H1 (cell line): ENCODE measurements at regions not wholly inside any gene's neighbourhood (a gene's known extent, or its start where the extent isn't known, plus 50 kb on each side); places are given as distances from the start of the nearest gene placed in this dataset.

Experiments used
- CTCF ChIA-PET: fragments of 300-600 bp; sonication (Branson Sonifier 250); formaldehyde crosslinking; loops from one replicate; lab custom pipeline; 2021; ENCODE audit not compliant: partially characterized antibody; lab: Charles Lee
- POLR2A ChIA-PET: fragments of 300-600 bp; sonication (Branson Sonifier 250); formaldehyde crosslinking; loops from one replicate; lab custom pipeline; 2021; ENCODE audit warnings: inconsistent platforms; ENCODE audit not compliant: partially characterized antibody; lab: Charles Lee
- DNase-seq, 2 experiments: peaks; one replicate each; pipeline versions ENCODE4 v3.0.0 to v3.0.0-alpha.2; 2010 to 2022; ENCODE audit warnings: low spot score in 2 of 2, low read depth in 1 of 2, mixed read lengths in 1 of 2
- FAIRE-seq: peaks from 2 replicates; lab custom pipeline; 2011; peaks lifted over from hg19 to GRCh38; lab: Jason Lieb, UNC
- H2AFZ ChIP-seq: 2 replicates; pipeline ENCODE4 v1.8.1; 2012; ENCODE audit warnings: low read length, inconsistent platforms
- H2AK5ac ChIP-seq: 2 replicates; pipeline ENCODE4 v1.6.1; 2013; ENCODE audit warnings: low read depth, low read length
- H2BK120ac ChIP-seq: replicated peaks from 2 replicates; pipeline ENCODE3; 2013; ENCODE audit warnings: low read depth, low read length, inconsistent platforms
- H2BK12ac ChIP-seq: 2 replicates; pipeline ENCODE4 v1.6.1; 2013; ENCODE audit warnings: low read depth, low read length
- H2BK15ac ChIP-seq: 2 replicates; pipeline ENCODE4 v1.6.1; 2013; ENCODE audit warnings: low read length
- H2BK20ac ChIP-seq: 2 replicates; pipeline ENCODE4 v1.6.1; 2013; ENCODE audit warnings: low read length
- H2BK5ac ChIP-seq: 2 replicates; pipeline ENCODE4 v1.6.1; 2013; ENCODE audit warnings: low read depth, low read length
- H3K14ac ChIP-seq: 2 replicates; pipeline ENCODE4 v1.6.1; 2013; ENCODE audit warnings: inconsistent platforms; ENCODE audit not compliant: insufficient read length
- H3K18ac ChIP-seq: 2 replicates; pipeline ENCODE4 v1.6.1; 2013; ENCODE audit warnings: low read length; ENCODE audit errors: extremely low read depth
- H3K23ac ChIP-seq: 2 replicates; pipeline ENCODE4 v1.6.1; 2013; ENCODE audit warnings: inconsistent platforms; ENCODE audit not compliant: insufficient read length
- H3K23me2 ChIP-seq: 2 replicates; pipeline ENCODE4 v1.6.1; 2013; ENCODE audit warnings: low read depth, low read length
- H3K27ac ChIP-seq: 2 replicates; pipeline ENCODE4 v1.6.1; 2011; ENCODE audit warnings: low read depth, low read length, inconsistent platforms
- H3K27me3 ChIP-seq, 4 experiments: replicated peaks in 1 of 4; 1 replicate in 1 of 4; 2 replicates in 3 of 4; pipeline versions ENCODE4 v1.6.1 to v1.8.1; 2011 to 2013; ENCODE audit warnings: low read length in 3 of 4, mild to moderate bottlenecking in 3 of 4, inconsistent platforms in 2 of 4, mixed read lengths in 2 of 4, moderate library complexity in 1 of 4; ENCODE audit not compliant: control insufficient read depth in 3 of 4, insufficient read depth in 3 of 4; ENCODE audit errors: extremely low read depth in 1 of 4
- H3K36me3 ChIP-seq, 4 experiments: 2 replicates each; pipeline versions ENCODE4 v1.6.1 to v1.8.1; 2011 to 2013; ENCODE audit warnings: mild to moderate bottlenecking in 4 of 4, low read length in 3 of 4, moderate library complexity in 2 of 4, control low read depth in 1 of 4, inconsistent platforms in 1 of 4; ENCODE audit not compliant: insufficient read depth in 4 of 4, control insufficient read depth in 2 of 4
- H3K4ac ChIP-seq: replicated peaks from 2 replicates; pipeline ENCODE3; 2013; ENCODE audit warnings: low read length, low read depth, mixed read lengths, inconsistent platforms; ENCODE audit not compliant: insufficient read length
- H3K4me1 ChIP-seq, 4 experiments: replicated peaks in 1 of 4; 1 replicate in 1 of 4; 2 replicates in 3 of 4; pipeline versions ENCODE4 v1.6.1 to v1.8.1; 2011 to 2013; ENCODE audit warnings: low read length in 3 of 4, inconsistent platforms in 2 of 4, mixed read lengths in 1 of 4; ENCODE audit not compliant: insufficient read depth in 4 of 4, control insufficient read depth in 3 of 4
- H3K4me2 ChIP-seq, 2 experiments: 2 replicates each; pipeline versions ENCODE4 v1.6.1 to v1.8.1; 2011 to 2013; ENCODE audit warnings: low read depth in 2 of 2, low read length in 2 of 2, control low read depth in 1 of 2, inconsistent platforms in 1 of 2, mild to moderate bottlenecking in 1 of 2; ENCODE audit not compliant: insufficient read depth in 1 of 2
- H3K4me3 ChIP-seq, 4 experiments: fragments of 200-600, 300-600 bp in 1 of 4; sonication (generic), shearing (Covaris generic), sonication (Bioruptor Twin) in 1 of 4; 2 replicates each; pipeline versions ENCODE4 v1.5.1 to v1.8.1; 2011 to 2016; ENCODE audit warnings: low read length in 4 of 4, low read depth in 3 of 4, control low read depth in 2 of 4, inconsistent platforms in 2 of 4, mild to moderate bottlenecking in 2 of 4, mixed read lengths in 1 of 4, moderate library complexity in 1 of 4; ENCODE audit not compliant: insufficient read depth in 2 of 4; ENCODE audit errors: extremely low read depth in 1 of 4
- H3K56ac ChIP-seq: replicated peaks from 2 replicates; pipeline ENCODE3; 2013; ENCODE audit warnings: low read depth, mild to moderate bottlenecking, mixed read lengths, low read length, inconsistent platforms; ENCODE audit not compliant: insufficient read length
- H3K79me1 ChIP-seq: 2 replicates; pipeline ENCODE4 v1.6.1; 2013; ENCODE audit warnings: low read depth, low read length, control low read depth
- H3K79me2 ChIP-seq, 2 experiments: 2 replicates each; pipeline versions ENCODE4 v1.6.1 to v1.8.1; 2012 to 2013; ENCODE audit warnings: low read length in 2 of 2, mild to moderate bottlenecking in 2 of 2, inconsistent platforms in 1 of 2; ENCODE audit not compliant: insufficient read depth in 2 of 2, control insufficient read depth in 1 of 2
- H3K9ac ChIP-seq, 4 experiments: replicated peaks in 1 of 4; 1 replicate in 1 of 4; 2 replicates in 3 of 4; pipeline versions ENCODE4 v1.6.1 to v1.8.1; 2011 to 2013; ENCODE audit warnings: low read depth in 3 of 4, low read length in 3 of 4, control low read depth in 2 of 4, mild to moderate bottlenecking in 2 of 4, moderate library complexity in 2 of 4, inconsistent platforms in 1 of 4; ENCODE audit errors: extremely low read depth in 1 of 4
- H3K9me3 ChIP-seq, 2 experiments: 2 replicates each; pipeline versions ENCODE4 v1.6.1 to v1.8.1; 2012 to 2013; ENCODE audit warnings: mild to moderate bottlenecking in 2 of 2, moderate library complexity in 2 of 2, control low read depth in 1 of 2, inconsistent platforms in 1 of 2, low read depth in 1 of 2, low read length in 1 of 2, mixed read lengths in 1 of 2; ENCODE audit not compliant: insufficient read depth in 2 of 2
- H4K20me1 ChIP-seq, 2 experiments: replicated peaks in 1 of 2; 2 replicates each; pipeline versions ENCODE3 to v1.8.1; 2011 to 2013; ENCODE audit warnings: inconsistent platforms in 2 of 2, low read length in 2 of 2, mild to moderate bottlenecking in 1 of 2; ENCODE audit not compliant: insufficient read depth in 2 of 2, control insufficient read depth in 1 of 2
- H4K5ac ChIP-seq: 2 replicates; pipeline ENCODE4 v1.6.1; 2013; ENCODE audit warnings: low read length, low read depth, mixed read lengths, inconsistent platforms; ENCODE audit not compliant: insufficient read length
- H4K8ac ChIP-seq: 2 replicates; pipeline ENCODE4 v1.8.0; 2013; ENCODE audit warnings: mild to moderate bottlenecking, moderate library complexity, low read length, inconsistent platforms; ENCODE audit not compliant: insufficient read depth; ENCODE audit errors: extremely low read depth
- H4K91ac ChIP-seq: replicated peaks from 2 replicates; pipeline ENCODE3; 2013; ENCODE audit warnings: low read length, mixed read lengths, inconsistent platforms; ENCODE audit not compliant: insufficient read length
- JUN ChIP-seq: IDR thresholded peaks from 2 replicates; pipeline ENCODE4 v1.6.1; 2011; ENCODE audit warnings: low read depth, mild to moderate bottlenecking, improper control_type of control experiment, low read length
- WGBS, 2 experiments: shearing (Covaris generic) in 1 of 2; methylation state at CpG; one replicate each; pipeline versions ENCODE4 v1.1.6 to v1.1.7; 2013 to 2015; ENCODE audit warnings: low lambda C conversion rate in 2 of 2, mixed read lengths in 2 of 2, inconsistent platforms in 1 of 2, low coverage in 1 of 2, missing lambda C conversion rate in 1 of 2; ENCODE audit not compliant: insufficient replicate concordance in 2 of 2, insufficient coverage in 1 of 2, insufficient read length in 1 of 2; ENCODE audit errors: extremely low coverage in 1 of 2, missing lambda C conversion rate in 1 of 2; 5-methylcytosine and 5-hydroxymethylcytosine counted together

DNA sequence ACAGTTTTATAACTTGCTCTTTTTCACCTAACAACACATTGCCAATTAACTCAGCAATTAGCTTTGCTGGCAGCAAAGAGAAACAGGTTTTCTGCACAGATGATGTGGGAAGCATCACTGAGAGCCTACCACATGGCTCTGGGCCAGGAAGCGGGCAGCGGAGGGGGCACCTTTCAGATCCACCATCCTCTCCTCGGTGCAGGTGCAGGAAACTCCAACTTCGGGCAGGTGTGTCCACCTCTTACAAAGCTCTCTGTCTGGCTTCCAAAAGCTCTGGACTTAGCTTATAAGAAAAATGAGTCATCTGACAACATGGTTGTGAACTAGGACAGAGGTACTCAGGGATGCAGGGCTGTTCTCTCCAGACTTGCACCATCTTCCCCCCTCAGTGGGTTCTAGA, 77.0 kb downstream of the RPS6KA4 start:
- H4K5ac ChIP-seq, result no peak overlapping the region
- H3K79me2 ChIP-seq, result no peaks in the 10 kb centered on the region
- H3K9ac ChIP-seq, result no peak overlapping the region
- no peak overlapping the region for H2BK15ac ChIP-seq
- H2BK20ac ChIP-seq, result no peak overlapping the region
- no peaks in the 10 kb centered on the region for H3K9me3 ChIP-seq
- no peak overlapping the region for H4K91ac ChIP-seq
- no peak for TF ChIP-seq JUN
- H3K27ac ChIP-seq, result no peak overlapping the region
- H3K56ac ChIP-seq, result no peak overlapping the region
- 95% methylated on average over 3 of the region's 4 CpGs; no CpG with 5 or more reads in 1 of the 2 experiments for WGBS, 2 experiments
- no peaks in the 10 kb centered on the region for H3K23me2 ChIP-seq
- H3K18ac ChIP-seq, result no peak overlapping the region
- H2BK12ac ChIP-seq, result no peak overlapping the region
- no peak overlapping the region for H3K4me3 ChIP-seq
- no peak overlapping the region for H2BK5ac ChIP-seq
- H3K79me1 ChIP-seq, result no peaks in the 10 kb centered on the region
- H3K4me1 ChIP-seq, result peaks cover 0 to 2% (median 0%) of the 10 kb centered on the region in 4 experiments; a peak in 1 of 7 replicates
- no peak overlapping the region for H3K14ac ChIP-seq
- H2AK5ac ChIP-seq, result no peak overlapping the region
- H4K20me1 ChIP-seq, result no peaks in the 10 kb centered on the region
- H4K8ac ChIP-seq, result no peak overlapping the region
- H3K36me3 ChIP-seq, result no peaks in the 10 kb centered on the region
- H3K23ac ChIP-seq, result no peak overlapping the region
- no peak overlapping the region for H2BK120ac ChIP-seq
- H3K27me3 ChIP-seq, result peaks cover 0 to 4% (median 2%) of the 10 kb centered on the region in 4 experiments; a peak in 3 of 7 replicates
- no peak for DNase-seq
- H3K4me2 ChIP-seq, result no peak overlapping the region
- no peak overlapping the region for H3K4ac ChIP-seq
- ChIA-PET CTCF (interaction anchor here (0.9 to 5.3 kb wide), 5 partner anchors 13 to 212 kb away, joined by 3 to 51 read pairs (median 3); no protein-coding TSS in a partner anchor), POLR2A (no interaction called here)
- no peak overlapping the region for H2AFZ ChIP-seq
- FAIRE-seq, result no peak
